ENCODE measurements at regions not wholly inside any gene's neighbourhood (a gene's known extent, or its start where the extent isn't known, plus 50 kb on each side); places are given as distances from the start of the nearest gene placed in this dataset.
A peak's percentile ranks its signal among the peaks of the same experiment; 100 is the strongest.

DNA sequence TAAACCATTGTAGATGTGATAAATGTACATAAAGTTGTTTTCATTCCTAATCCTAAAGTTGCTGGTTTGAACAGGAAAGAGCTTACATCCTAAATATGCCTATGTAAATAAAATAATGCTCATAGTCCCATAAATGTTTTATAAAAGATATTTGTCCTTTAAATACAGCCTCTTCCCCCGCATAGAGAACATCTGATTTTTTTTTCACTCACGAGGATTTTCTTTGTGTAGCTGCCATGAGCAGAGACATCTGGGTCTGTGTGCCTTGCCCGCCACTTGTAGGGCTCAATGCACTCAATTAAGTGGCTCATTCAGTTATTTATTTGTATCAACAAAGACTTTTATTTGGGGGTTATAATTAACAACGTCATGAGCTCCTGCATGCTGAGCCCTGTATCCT, 72.8 kb downstream of the SOWAHC start:
- no peaks in the 10 kb centered on the region for H3K9me3 ChIP-seq
- H3K4me3 ChIP-seq = no peak overlapping the region
- WGBS, 5 donors = 65 to 84% (median 79%) methylated on average over 4 of the region's 4 CpGs
- TF ChIP-seq EP300 (IDR thresholded peaks at IDR 0.05) (no peak), POLR2A (IDR thresholded peaks at IDR 0.05) (no peak), CTCF (IDR thresholded peaks at IDR 0.05) (no peak), POLR2AphosphoS5 (IDR thresholded peaks at IDR 0.05) (no peak)
- H3K36me3 ChIP-seq = no peaks in the 10 kb centered on the region
- H3K27me3 ChIP-seq = no peaks in the 10 kb centered on the region
- intact Hi-C loops (cut with DNase I; ENCODE audit: low total_unique reads) = no loop called here
- no peak for DNase-seq
- H3K27ac ChIP-seq = peak overlapping the region in 1 of 5 donors; percentile 84
- peaks cover 14 to 50% (median 28%) of the 10 kb centered on the region in 4 donors for H3K4me1 ChIP-seq

DNA sequence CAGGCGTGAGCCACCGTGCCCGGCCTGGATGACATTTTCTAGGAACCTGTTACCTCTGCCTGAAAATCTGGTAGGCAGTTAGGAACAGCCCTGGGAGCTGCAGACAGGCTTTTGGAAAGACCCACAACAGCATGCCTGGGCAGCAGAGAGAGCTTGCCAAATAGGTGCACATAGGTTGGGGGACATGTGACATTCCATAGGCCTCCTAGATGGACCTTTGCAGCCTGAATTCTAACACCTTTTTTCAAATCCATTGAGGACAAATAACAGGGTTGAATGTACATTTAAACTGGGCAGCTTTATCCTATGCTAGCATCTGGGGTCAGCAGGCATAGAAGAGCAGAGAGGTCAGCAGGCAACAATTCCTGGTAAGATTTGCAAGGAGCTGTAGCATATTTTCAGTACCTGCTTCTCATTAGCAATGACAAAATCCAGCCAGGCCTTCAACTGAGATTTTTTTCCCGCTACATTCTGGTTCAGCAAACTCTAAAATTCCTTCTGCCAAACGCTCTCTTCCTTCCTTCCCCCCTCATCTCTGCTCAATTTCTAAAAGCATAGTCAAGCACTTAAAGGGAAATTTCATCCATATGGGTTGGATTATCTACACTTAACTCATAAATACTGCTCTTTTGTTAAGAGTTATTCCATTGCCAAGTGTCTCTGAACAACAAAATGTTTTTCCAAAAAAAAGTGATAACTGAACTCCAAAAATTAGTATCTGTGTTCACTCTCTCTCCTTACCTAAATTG, 75.2 kb downstream of the SOWAHC start:
- intact Hi-C loops (cut with DNase I; ENCODE audit: low total_unique reads) = no loop called here
- H3K27ac ChIP-seq = peak overlapping the region; percentile 24 to 90 (median 84)
- DNase-seq = peak in 1 of 2 donors; percentile 68
- H3K4me3 ChIP-seq = no peak overlapping the region
- no peak for TF ChIP-seq POLR2A (IDR thresholded peaks at IDR 0.05)
- TF ChIP-seq POLR2AphosphoS5 (IDR thresholded peaks at IDR 0.05) = no peak
- no peak for TF ChIP-seq CTCF (IDR thresholded peaks at IDR 0.05)
- no peak for TF ChIP-seq EP300 (IDR thresholded peaks at IDR 0.05)
- H3K27me3 ChIP-seq = no peaks in the 10 kb centered on the region
- no peaks in the 10 kb centered on the region for H3K36me3 ChIP-seq
- 71 to 93% (median 77%) methylated on average over 3 to 5 of the region's 5 CpGs for WGBS, 5 donors
- H3K4me1 ChIP-seq = peaks cover 18 to 73% (median 43%) of the 10 kb centered on the region in 4 donors
- no peaks in the 10 kb centered on the region for H3K9me3 ChIP-seq

DNA sequence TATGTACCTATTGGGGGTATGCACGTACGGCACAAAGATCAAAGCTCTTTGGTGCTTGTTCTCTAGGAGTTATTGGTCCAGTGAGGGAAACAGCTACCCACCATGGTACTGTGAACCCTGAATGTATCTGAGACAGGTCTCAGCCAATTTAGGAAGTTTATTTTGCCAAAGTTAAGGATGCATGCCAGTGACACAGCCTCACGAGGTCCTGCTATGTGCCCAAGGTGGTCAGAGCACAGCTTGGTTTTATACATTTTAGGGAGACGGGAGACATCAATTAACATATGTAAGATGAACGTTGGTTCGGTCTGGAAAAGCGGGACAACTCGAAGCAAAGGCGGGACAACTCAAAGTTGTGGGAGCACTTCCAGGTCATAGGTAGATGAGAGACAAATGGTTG, 75.8 kb downstream of the SOWAHC start:
- Histone ChIP-seq H3K27me3 (no peaks in the 10 kb centered on the region), H3K27ac (peak overlapping the region in 4 of 5 donors; percentile 77 to 90 (median 84)), H3K4me3 (no peak overlapping the region), H3K4me1 (peaks cover 18 to 75% (median 44%) of the 10 kb centered on the region in 4 donors), H3K9me3 (no peaks in the 10 kb centered on the region), H3K36me3 (no peaks in the 10 kb centered on the region)
- intact Hi-C loops (cut with DNase I; ENCODE audit: low total_unique reads) = no loop called here
- no peak for DNase-seq
- 91 to 97% (median 93%) methylated on average over 9 of the region's 9 CpGs for WGBS, 5 donors
- no peak for TF ChIP-seq CTCF (IDR thresholded peaks at IDR 0.05)
- no peak for TF ChIP-seq POLR2A (IDR thresholded peaks at IDR 0.05)
- no peak for TF ChIP-seq EP300 (IDR thresholded peaks at IDR 0.05)
- no peak for TF ChIP-seq POLR2AphosphoS5 (IDR thresholded peaks at IDR 0.05)

GRCh38 chr2:109690457-109690821, 76.3 kb downstream of the SOWAHC start:
- Histone ChIP-seq H3K9me3 (no peaks in the 10 kb centered on the region), H3K4me3 (no peak overlapping the region), H3K36me3 (no peaks in the 10 kb centered on the region), H3K27me3 (no peaks in the 10 kb centered on the region), H3K27ac (peak overlapping the region; percentile 67 to 90 (median 84)), H3K4me1 (peaks cover 18 to 73% (median 43%) of the 10 kb centered on the region in 4 donors)
- WGBS, 5 donors = 37 to 60% (median 46%) methylated on average over 6 of the region's 6 CpGs
- intact Hi-C loops (cut with DNase I; ENCODE audit: low total_unique reads) = no loop called here
- no peak for TF ChIP-seq CTCF (IDR thresholded peaks at IDR 0.05)
- TF ChIP-seq POLR2AphosphoS5 (IDR thresholded peaks at IDR 0.05) = no peak
- no peak for TF ChIP-seq EP300 (IDR thresholded peaks at IDR 0.05)
- no peak for TF ChIP-seq POLR2A (IDR thresholded peaks at IDR 0.05)
- no peak for DNase-seq
